ENCODE measurements at regions not wholly inside any gene's neighbourhood (a gene's known extent, or its start where the extent isn't known, plus 50 kb on each side); places are given as distances from the start of the nearest gene placed in this dataset.

DNA sequence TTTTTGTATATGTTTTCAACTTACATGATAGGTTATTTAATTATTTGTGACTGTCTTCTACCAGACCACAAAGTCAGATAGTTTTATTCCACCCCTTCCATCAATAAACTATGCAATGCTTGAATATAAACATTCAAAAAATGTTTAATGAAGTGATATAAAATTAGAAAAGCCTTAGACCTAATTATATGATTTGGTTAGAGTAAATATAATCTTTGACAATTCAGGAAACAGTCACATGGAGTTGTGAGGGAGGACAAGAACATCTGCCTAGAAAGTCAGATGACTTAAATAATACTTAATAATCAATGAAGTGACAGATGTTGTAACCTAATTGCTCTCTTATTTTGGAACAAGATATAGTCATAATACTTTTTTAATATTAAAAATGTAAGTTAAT lies 710.3 kb downstream of the ZBBX start:
- TF ChIP-seq CTCF (IDR thresholded peaks at IDR 0.05): no peak
- TF ChIP-seq POLR2AphosphoS5 (IDR thresholded peaks at IDR 0.05): no peak

Measured in esophagus muscularis mucosa (tissue), 3 donors.